HG03558 (cell line): ENCODE measurements at regions not wholly inside any gene's neighbourhood (a gene's known extent, or its start where the extent isn't known, plus 50 kb on each side); places are given as distances from the start of the nearest gene placed in this dataset.
"Not testable (repeated sequence)": the region's sequence is repeated elsewhere in the genome, so short reads cannot be mapped to it uniquely, and the experiment has no call there.

Experiments used
- ATAC-seq: cut with Tn5 transposase; IDR thresholded peaks from one replicate; pipeline ENCODE4 v1.9.1; 2021; ENCODE audit warnings: moderate number of reproducible peaks; ENCODE audit not compliant: unreplicated experiment; ENCODE audit errors: extremely low read depth

GRCh38 chr4:176616151-176616550 is 176.6 kb downstream of the VEGFC start:
- ATAC-seq = no peak

DNA sequence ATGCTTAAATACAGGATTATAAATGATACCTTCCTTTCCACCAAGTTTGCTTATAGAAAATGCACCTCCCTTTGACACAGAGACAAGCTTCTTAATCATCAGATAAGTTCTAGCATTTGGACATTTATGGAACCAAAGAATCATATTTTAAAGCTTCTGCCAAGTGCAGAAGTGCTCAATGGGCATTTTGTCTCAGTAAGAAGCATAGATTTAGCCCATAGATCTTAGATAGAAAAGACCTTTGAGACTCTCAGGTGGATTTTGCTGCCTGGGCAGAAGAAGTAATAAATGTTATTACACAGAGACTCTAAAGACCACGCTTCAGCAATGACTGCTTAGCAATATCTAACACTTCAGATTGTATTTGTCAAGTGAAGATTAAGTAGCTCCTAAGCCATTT is 174.6 kb downstream of the VEGFC start:
- no peak for ATAC-seq

GRCh38 chr4:176619430-176619829 is 173.3 kb downstream of the VEGFC start:
- no peak for ATAC-seq

DNA sequence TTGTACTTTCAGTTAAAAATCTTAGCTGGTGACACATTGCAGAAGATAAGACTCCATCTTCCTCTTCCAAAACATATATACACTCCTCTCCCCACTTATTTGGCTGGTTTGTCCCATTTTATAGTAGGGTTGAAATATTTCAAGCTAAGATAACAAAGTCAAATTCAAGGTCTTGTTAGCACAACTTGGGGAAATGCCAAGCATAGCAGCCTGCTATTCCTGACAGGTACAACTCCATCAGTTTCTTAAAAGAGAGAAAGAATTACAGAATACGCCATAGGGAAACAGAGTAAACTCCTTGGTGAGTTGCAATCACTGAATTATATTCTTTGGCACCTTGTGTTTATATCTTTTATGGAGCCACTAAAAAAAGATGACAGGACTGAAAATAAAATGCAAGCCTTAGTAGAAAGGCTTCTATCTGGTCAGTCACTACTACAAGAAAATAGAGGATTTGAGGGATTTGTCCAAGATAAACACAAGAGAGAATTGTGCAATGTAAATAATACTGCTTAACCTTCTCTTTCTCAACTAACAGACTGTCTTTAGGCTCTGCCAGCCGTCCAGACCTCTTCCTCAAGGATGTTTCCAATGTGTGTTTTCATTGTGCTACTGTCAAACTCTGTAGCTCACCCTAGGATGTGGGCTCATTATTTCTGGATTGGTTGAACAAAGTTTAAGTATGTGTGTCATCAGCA is 170.3 kb downstream of the VEGFC start:
- no peak for ATAC-seq

GRCh38 chr4:176624983-176625610 is 167.6 kb downstream of the VEGFC start:
- not testable (repeated sequence) for ATAC-seq

GRCh38 chr4:176627916-176628315 is 164.8 kb downstream of the VEGFC start:
- no peak for ATAC-seq

DNA sequence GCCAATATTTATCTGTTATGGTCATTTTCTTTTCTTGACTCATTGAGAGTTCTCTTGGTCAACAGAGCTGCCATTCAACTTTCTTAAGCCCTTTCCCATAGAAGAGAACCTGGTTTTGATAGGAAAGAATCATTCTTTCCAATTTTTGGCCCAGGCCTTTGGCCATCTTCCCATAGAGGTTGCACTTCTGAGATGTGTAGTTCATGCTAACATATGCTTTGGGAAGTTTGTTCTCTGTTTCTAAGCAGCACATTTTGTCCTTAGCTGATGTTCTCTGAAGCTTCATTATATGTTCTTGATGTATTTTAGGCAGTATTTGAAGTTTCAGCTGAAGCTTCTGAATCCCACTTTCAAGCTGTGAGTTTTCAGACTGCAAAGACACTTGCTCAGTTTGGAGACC is 161.1 kb downstream of the VEGFC start:
- ATAC-seq = no peak
